WI38 (cell line): ENCODE measurements at regions not wholly inside any gene's neighbourhood (a gene's known extent, or its start where the extent isn't known, plus 50 kb on each side); places are given as distances from the start of the nearest gene placed in this dataset.
"Not testable (repeated sequence)": the region's sequence is repeated elsewhere in the genome, so short reads cannot be mapped to it uniquely, and the experiment has no call there.

Experiments
- H3K4me3 ChIP-seq: 2 replicates; pipeline ENCODE4 v1.5.1; 2011; ENCODE audit warnings: low read depth, mild to moderate bottlenecking, control low read depth, low read length
- CTCF ChIP-seq: IDR thresholded peaks from 2 replicates; pipeline ENCODE4 v1.5.1; 2012; ENCODE audit warnings: low read depth, mild to moderate bottlenecking, control low read depth, low read length

GRCh38 chr3:95738045-95738444 lies 1076.3 kb upstream of the EPHA6 start:
- H3K4me3 ChIP-seq = no peak overlapping the region
- TF ChIP-seq CTCF = no peak

GRCh38 chr3:95744896-95745295 lies 1069.5 kb upstream of the EPHA6 start:
- H3K4me3 ChIP-seq = not testable (repeated sequence)

GRCh38 chr3:95750097-95750496 lies 1064.3 kb upstream of the EPHA6 start:
- TF ChIP-seq CTCF = no peak
- no peak overlapping the region for H3K4me3 ChIP-seq

- no peak overlapping the region for H3K4me3 ChIP-seq
- no peak for TF ChIP-seq CTCF
These were observed 1062.9 kb upstream of the EPHA6 start for GRCh38 chr3:95751509-95751908.

- no peak overlapping the region for H3K4me3 ChIP-seq
- no peak for TF ChIP-seq CTCF
These were observed 1062.2 kb upstream of the EPHA6 start for GRCh38 chr3:95752199-95752598.

GRCh38 chr3:95758707-95759106 lies 1055.7 kb upstream of the EPHA6 start:
- no peak for TF ChIP-seq CTCF
- no peak overlapping the region for H3K4me3 ChIP-seq

- TF ChIP-seq CTCF = no peak
These were observed 1054.6 kb upstream of the EPHA6 start for GRCh38 chr3:95759614-95760301.

GRCh38 chr3:95775486-95776094 lies 1038.8 kb upstream of the EPHA6 start:
- no peak for TF ChIP-seq CTCF

More at GRCh38 chr3:95759614-95760301, 1054.6 kb upstream of the EPHA6 start:
- H3K4me3 ChIP-seq = no peak overlapping the region

More at GRCh38 chr3:95775486-95776094, 1038.8 kb upstream of the EPHA6 start:
- no peak overlapping the region for H3K4me3 ChIP-seq
